GM21390 (cell line): ENCODE measurements at regions not wholly inside any gene's neighbourhood (a gene's known extent, or its start where the extent isn't known, plus 50 kb on each side); places are given as distances from the start of the nearest gene placed in this dataset.
"Not testable (repeated sequence)": the region's sequence is repeated elsewhere in the genome, so short reads cannot be mapped to it uniquely, and the experiment has no call there.

Experiments
- ATAC-seq: cut with Tn5 transposase; IDR thresholded peaks from one replicate; pipeline ENCODE4 v1.9.1; 2021; ENCODE audit not compliant: unreplicated experiment

DNA sequence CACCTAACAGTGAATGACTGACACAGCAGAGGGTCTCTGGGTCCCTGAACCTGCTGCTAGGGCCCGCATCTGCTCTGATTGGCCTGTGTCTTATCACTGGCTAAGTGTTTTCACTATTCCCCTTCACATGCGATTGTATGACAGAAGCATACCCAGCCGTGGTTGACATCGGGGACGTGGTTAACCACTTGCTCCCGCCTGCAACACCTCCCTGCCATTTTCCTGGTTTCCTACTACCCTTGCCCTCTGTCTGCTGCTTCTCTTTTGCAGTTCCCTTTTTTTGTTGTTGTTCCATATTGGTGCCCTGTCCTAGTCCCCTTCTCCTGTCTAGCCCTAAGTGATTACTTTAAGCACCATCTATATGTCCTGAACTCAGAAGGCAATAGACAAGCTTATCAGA lies 177.0 kb downstream of the RGS9 start:
- no peak for ATAC-seq

DNA sequence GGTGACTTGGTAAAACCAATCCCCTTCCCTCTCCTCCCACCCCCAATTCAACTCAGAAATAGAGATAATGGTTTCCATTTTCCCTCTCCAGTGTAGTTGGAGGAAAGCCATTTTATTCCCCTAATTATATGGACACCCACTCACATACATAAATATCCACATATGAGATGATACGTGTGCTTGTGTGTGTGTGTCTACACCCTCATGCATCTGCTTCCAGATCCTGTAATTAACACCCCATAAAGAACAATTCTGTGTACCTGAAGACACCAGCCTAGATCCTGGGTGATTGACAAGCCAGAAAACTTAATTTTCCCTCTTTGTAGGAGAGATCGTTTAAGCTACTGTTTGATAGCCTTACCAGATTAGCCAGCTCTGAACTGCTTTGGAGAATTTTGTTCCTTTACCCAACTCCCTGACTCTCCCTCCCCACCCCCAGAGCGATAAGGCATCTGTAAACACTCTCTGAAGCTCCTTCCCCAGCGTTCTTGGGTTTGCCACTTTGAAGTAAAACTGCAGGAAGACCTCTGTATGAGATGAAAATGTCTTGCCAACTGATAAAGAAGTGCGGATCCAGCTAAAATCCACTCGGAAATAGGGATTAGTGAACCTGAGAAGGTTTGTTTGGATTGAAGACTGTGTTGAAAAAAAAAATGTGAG lies 175.7 kb downstream of the RGS9 start:
- ATAC-seq, result no peak

DNA sequence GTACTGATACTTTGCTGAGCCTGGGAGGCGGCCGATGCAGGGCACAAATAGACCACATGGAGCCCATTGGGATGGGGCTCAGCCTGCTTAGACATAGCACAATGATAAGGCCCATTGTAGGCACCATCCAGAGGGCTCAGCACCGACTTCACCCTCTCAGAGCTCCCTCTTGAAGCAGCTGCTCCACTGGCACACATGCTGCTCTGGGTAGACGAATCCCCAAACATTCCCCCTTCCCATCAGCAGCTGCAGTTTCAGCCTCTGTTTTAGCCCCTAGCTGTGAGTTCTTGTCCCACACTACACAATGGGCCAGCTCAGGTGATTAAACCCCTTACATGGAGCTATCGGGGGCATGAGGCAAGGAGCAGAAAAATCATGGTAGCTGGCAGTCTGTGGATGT lies 174.1 kb downstream of the RGS9 start:
- no peak for ATAC-seq

DNA sequence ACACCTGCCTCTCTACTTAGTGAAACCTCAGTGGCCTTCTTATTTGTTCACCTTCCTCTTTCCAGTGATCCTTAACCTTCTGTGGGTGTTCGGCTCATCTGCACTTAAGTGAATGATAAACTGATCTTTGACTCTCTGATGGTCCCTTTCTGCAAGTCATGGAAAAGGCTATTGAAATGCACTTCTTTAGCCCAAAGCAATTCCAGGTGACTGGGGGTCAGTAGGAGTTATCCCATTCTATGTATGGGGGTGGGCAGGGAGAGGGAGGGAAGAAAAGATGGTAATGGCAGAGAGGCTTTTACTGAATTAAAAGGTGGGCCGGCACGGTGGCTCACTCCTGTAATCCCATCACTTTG lies 170.8 kb downstream of the RGS9 start:
- no peak for ATAC-seq

DNA sequence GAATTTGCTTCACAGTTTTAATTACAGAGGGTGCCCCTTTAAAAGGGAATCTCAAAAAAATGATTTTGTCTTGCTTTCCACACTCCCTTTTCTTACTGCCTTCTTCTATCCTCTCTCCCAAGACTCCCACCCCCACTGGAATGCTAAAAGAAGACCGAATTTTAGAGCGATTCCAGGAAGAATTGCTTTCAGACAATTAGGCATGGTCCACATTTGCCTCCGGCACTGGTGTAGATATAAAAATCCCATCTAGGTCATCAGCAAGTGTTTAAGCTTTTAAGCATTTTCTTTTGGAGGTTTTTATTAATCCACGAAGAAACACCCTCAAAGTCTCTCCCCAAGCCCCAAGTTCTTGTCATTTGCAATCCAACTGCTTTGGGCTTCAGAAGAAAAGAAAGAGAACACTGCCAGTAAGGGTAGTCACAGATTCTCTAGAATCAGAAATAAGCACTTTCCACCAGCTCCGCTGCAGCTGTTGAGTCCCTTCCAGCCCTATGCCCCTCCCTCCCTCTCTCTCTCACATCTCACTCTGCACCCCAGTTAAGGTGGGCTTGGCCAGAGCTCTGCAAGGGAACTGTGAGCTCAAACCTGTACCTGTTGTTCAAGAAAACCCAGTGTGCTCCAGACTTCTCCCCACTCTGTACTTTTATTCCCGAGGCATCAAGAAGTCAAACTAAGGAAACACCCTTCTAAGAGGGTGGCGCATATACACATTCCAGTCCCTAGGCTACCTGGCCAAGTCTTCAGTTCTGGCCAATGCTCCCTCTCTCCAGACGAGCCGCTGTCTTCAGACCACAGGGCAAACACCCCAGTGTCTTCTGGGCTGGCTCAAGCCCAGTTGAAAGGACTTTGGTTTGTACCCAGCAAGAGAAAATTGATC lies 170.2 kb downstream of the RGS9 start:
- no peak for ATAC-seq

DNA sequence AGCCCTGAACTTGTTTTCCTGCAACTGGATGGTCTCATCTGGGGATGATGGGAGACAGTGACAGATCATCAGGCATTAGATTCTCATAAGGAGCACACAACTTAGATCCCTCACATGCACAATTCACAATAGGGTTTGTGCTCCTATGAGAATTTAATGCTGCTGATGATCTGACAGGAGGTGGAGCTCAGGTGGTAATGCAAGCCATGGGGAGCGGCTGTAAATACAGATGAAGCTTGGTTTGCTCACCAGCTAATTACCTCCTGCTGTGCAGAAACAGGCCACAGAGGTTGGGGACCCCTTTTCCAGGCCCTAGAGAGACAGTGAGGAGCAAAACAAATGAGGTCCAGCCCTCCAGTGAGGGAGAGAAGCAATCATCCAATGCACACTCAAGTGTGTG lies 168.6 kb downstream of the RGS9 start:
- no peak for ATAC-seq

DNA sequence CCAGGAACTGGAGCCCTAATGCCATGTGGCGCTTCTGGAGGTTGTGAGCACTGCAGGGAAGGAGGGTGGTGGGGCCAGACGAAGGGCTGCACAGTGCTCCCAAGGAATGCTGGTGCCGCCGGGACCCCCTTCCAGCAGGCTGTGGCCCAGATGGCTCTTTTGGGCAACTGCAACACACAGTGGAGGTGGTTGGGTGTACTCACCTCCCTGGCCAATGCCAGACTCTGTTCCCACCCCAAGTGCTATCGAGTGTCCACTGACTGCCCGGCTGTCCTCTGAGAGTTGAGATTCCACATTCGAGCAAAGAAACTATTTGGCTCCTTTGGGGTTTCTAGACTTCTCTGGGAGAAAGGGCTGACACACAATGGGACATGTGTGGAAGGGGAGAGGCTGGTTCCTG lies 167.9 kb downstream of the RGS9 start:
- no peak for ATAC-seq

DNA sequence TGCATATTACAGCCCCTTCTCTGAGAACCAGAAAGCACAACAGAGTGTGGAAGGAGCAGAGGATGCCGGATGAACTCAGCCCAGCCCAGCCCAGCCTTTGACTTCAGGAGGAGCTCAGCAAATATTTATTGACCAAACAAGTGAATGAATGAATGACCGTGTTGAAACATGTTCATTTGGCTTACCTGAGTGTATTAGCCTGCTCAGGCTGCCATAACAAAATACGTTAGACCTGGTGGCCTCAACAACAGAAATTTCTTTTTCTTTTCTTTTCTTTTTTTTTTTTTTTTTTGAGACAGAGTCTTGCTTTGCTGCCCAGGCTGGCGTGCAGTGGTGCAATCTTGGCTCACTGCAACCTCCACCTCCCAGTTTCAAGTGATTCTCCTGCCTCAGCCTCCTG lies 164.7 kb downstream of the RGS9 start:
- ATAC-seq, result not testable (repeated sequence)

DNA sequence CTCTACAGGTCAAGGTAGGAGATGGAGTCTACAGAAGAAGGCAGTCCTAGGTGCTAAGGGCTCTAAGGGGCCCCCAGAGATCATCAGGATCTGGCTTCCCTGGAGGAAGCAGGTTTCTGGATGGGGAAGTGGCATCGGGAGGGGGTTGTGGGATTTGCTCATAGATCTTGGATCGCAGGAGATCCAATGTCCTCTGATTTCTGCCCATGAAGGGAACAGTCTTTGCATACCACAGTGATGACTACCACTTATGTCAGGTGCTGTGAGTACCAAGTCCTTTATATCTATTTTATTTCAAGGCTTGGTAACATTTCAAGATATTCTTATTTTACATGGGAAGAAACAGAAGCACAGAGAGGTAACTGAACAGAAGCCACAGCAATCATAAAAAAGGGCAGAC lies 164.0 kb downstream of the RGS9 start:
- ATAC-seq, result no peak

DNA sequence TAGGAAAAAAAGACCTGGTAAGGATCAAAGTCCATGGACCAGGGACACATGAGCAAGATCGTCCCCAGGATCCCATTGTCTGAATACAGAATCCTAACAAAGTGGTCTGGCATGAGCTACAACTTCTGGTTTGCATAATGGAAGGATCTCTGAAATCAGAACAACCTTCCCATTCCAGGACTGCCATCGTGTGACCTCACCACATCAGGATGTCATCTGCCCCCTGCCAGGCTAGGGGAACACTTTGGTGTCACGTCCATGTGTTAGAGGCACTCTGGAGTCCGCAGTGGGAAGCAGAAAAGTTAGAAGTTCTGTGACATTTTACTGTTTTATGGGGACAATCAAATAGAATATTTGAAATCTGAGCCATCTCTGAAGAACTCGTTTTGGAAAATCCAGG lies 160.7 kb downstream of the RGS9 start:
- no peak for ATAC-seq

DNA sequence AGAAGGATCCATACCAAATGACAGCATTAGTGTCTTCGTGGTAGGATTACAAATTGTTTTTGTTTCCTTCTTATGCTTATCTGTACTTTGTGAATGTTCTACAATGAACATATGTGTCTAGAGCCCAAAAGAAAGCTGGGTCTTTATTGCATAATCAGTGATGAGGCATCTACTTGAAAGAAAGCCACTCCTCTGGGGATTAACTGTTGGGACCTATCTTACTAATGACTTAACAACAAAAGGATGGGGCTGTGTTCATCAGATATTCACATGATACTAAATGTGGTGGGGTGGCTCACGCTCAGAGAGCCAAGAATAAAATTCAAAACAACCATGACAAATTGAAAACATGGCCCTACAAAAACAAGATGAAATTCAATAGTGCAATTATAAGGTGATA lies 160.2 kb downstream of the RGS9 start:
- no peak for ATAC-seq

DNA sequence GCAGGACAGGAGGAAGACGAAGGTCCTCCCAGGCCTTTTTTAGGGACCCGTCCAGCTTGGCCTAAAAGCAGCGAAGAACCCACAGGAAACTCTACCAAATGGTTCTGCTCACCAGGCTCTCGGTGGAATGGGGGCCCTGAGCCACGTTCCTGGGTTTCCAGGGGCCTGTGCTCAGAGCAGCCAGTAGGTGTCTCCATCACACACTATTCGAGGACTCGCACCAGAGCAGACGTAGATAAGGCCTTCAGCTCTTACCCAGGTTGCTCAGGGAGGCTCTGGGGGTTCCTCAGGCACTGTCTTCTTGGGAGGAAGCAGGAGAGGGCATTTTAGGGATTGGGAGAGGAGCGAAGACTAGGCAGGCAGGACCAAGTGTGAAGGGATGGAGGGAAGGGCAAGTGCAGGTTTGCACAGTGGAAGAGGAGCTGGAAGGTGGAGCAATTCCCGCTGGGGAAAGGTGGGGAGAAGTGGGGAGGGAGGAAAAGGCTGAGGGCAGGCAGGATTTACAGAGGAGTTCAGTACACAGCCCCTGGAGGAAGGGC lies 157.1 kb downstream of the RGS9 start:
- ATAC-seq, result peak; percentile 84

DNA sequence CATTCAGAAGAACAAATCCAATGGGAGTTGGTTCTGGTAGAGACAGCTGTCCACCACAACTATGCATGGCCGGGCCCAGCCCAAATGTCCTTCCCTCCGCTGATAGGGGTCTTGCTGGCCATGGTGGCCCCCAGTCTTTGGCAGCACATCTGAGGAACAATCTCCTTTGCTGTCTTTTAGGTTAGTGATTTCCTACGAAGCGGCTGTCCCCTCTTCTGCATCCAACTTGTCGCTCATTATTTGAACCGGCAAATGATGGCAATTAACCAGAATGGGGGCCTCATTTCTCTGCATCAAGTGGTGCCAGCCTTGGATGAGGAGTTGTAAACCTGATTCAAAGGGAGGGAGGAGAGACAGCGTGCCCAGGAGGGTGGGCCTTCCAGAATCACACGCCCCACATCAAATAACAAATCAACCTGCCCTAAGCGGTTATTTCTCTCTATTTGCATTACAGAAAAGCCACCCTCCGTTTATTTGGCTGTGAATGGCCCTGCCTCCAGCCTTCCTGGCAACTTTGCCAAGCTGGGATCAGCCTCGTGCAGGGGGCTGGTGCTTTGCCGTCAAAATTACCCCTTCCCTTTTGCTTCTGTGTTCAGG lies 156.5 kb downstream of the RGS9 start:
- ATAC-seq, result no peak

DNA sequence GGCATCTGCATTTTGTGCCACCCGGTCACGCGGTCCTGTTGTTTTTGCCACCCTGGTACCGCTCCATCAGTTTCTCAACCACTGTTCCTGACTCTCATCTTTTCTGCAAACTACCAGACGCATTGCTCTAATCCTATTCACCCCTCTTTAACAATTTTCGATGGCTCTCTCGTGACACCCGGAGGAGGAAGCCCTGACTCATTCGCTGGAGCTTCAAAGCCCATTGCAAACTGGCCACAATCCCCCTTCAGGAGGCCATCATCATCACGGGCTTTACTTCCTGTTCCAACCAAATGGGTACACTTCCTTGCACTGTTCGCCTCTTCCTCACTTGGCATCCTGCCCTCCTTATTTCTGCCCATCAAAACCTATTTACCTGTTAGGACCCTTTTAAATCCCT lies 155.3 kb downstream of the RGS9 start:
- no peak for ATAC-seq

DNA sequence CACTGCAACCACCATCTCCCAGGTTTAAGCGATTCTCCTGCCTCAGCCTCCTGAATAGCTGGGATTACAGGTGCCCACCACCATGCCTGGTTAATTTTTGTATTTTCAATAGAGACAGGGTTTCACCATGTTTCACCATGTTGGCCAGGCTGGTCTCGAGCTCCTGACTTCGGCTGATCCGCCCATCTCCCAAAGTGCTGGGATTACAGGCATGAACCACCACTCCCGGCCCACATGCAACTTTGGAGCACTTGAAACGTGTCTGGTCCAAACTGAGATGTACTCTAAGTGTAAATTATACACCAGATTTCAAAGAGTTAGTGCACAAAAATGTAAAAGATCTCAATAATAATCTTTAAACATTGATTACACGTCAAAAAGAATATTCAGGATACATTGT lies 154.1 kb downstream of the RGS9 start:
- ATAC-seq, result not testable (repeated sequence)

DNA sequence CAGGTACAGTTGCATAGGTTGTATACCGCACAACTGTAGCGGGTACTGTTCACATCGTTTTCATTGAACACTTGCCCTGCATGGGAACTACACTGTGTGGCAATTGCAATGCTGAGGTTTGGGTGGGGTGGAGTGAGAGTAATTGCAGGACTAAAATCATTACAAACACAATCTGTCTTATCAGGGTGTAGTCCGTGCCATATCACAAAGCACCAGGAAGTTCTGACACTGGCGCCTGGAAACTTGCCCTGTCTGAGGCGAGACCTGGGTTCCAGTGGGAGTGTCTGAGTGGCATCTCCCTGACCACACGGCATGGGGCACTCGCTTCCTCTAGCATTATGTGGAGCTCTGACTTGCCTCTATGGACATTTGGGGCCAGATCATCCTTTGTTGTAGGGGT lies 153.4 kb downstream of the RGS9 start:
- no peak for ATAC-seq

DNA sequence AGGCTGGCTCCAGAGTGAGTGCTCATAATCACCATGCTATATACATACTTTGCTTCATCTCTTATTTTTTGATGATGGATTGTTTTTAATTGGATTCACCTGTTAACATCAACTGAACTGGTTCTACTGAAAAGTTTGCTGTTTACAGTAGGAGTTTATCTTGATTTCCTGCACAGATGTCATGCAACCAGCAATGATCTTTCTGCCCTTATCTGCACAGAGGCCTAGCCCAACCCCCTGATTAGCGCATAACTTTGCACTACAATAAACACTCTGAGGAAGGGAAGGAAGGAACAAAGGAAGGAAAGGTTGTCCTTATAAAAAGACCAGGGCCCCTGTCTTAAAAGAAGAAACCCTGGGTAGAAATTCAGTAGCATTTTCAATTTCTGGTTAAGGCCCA lies 152.9 kb downstream of the RGS9 start:
- ATAC-seq, result no peak

DNA sequence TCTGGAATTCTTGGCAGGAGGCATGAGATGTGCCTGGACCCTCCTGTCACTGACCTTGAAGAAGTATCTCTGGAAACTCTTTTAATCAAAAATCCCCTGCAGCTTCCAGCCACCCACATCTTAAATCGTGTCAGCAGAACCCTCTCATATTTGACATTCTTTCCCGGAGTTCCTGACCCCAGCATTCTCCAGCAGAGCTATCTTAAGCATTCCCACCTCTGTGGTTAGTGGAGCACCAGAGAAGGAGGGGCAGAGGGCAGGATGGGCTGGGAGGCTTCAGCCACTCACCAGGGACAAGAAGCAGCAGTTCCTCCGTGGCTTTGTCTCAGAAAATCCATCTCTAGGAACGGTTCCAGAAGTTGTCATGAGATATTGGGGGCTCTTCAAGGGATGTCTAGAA lies 149.9 kb downstream of the RGS9 start:
- ATAC-seq, result no peak

DNA sequence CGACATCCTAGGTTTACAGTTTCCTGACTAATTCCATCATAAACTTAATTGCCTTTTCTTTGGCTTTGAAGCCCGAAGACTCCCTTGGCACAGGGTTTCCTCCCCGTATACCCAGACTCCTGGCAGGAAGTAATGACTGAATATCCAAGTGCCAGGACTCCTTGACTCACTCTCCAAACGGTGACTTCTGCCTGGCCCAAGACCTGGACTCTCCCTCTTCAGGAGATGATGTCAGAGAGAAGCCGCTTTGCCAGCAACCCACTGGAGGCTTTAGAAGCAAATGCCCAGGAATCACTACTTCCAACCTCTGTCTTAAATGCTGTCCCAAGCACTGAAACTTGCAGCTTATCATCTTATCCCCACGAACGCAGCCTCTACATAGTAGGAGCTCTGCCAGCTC lies 146.5 kb downstream of the RGS9 start:
- ATAC-seq, result no peak

DNA sequence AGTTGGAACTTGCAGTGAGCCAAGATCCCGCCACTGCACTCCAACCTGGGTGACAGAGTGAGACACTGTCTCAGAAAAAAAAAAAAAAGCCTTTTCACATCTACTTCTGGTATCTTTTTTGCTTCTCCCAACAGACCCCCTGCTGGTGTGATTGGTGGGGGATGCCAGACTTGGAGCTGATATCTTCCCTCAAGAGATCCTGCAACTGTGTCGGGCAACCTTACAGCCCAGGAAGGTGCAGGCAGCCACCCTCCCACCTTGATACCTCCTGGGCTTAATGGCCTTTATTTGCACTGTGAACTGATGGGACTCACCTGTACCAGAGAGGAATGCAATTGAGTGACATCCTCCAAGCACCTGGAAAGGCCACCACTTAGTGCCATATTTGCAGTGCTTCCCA lies 142.3 kb downstream of the RGS9 start:
- ATAC-seq, result no peak

DNA sequence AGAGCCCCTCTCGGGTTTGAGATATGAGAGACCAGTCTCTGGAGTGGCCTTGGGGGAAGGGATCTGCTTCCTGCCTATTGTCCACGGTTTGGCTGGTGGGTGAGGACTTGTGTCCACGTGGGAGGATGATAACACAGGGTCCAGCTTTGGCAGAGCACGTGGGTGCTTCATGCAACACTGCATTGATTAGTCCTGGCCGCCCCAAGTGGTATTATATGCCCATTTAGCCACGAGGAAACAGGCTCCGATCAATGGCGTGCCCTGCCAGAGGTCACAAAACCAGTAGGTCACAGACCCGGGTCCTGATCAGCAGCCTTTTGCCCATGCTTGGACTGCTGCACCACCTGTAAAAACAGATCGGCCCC lies 141.6 kb downstream of the RGS9 start:
- ATAC-seq, result no peak
